WERI-Rb-1 (cell line): ENCODE measurements at regions not wholly inside any gene's neighbourhood (a gene's known extent, or its start where the extent isn't known, plus 50 kb on each side); places are given as distances from the start of the nearest gene placed in this dataset.

Experiments
- DNase-seq: peaks from one replicate; pipeline ENCODE4 v3.0.0-alpha.2; 2020
- H3K27ac ChIP-seq: fragments of 250-450 bp; sonication (Bioruptor Pico); 2 replicates; pipeline ENCODE4 v1.5.1; 2020; ENCODE audit warnings: mild to moderate bottlenecking, moderate library complexity
- H3K27me3 ChIP-seq: fragments of 250-450 bp; sonication (Bioruptor Pico); 2 replicates; pipeline ENCODE4 v1.5.1; 2021; ENCODE audit warnings: mild to moderate bottlenecking, low read depth, moderate library complexity; ENCODE audit not compliant: insufficient read depth, severe bottlenecking
- H3K36me3 ChIP-seq: fragments of 250-450 bp; sonication (Bioruptor Pico); 2 replicates; pipeline ENCODE4 v1.5.1; 2020; ENCODE audit warnings: mild to moderate bottlenecking, moderate library complexity
- H3K4me3 ChIP-seq: 2 replicates; pipeline ENCODE4 v1.5.1; 2011; ENCODE audit warnings: low read depth, mild to moderate bottlenecking, control low read depth, low read length
- H3K9me3 ChIP-seq: fragments of 250-450 bp; sonication (Bioruptor Pico); 2 replicates; pipeline ENCODE4 v1.5.1; 2021; ENCODE audit warnings: mild to moderate bottlenecking, moderate library complexity; ENCODE audit not compliant: severe bottlenecking
- CTCF ChIP-seq: IDR thresholded peaks from 2 replicates; pipeline ENCODE4 v1.5.1; 2011; ENCODE audit warnings: low read depth, mild to moderate bottlenecking, control low read depth, inconsistent platforms, low read length

GRCh38 chr13:21932578-21932977 is 261.7 kb downstream of the FGF9 start:
- Histone ChIP-seq H3K27me3 (peaks cover 97% of the 10 kb centered on the region), H3K9me3 (no peaks in the 10 kb centered on the region), H3K27ac (no peak overlapping the region), H3K36me3 (no peaks in the 10 kb centered on the region), H3K4me3 (no peak overlapping the region)
- TF ChIP-seq CTCF: no peak
- no peak for DNase-seq

- DNase-seq: no peak
- TF ChIP-seq CTCF: no peak
- Histone ChIP-seq H3K27ac (no peak overlapping the region), H3K27me3 (peaks cover 97% of the 10 kb centered on the region), H3K36me3 (no peaks in the 10 kb centered on the region), H3K9me3 (no peaks in the 10 kb centered on the region), H3K4me3 (no peak overlapping the region)
Measured at GRCh38 chr13:21932996-21933395, 262.1 kb downstream of the FGF9 start.

- H3K27me3 ChIP-seq: peaks cover 97% of the 10 kb centered on the region
- H3K4me3 ChIP-seq: no peak overlapping the region
- no peaks in the 10 kb centered on the region for H3K36me3 ChIP-seq
- no peaks in the 10 kb centered on the region for H3K9me3 ChIP-seq
- TF ChIP-seq CTCF: no peak
- no peak for DNase-seq
- H3K27ac ChIP-seq: no peak overlapping the region
Measured at GRCh38 chr13:21934284-21934683, 263.4 kb downstream of the FGF9 start.

- no peak overlapping the region for H3K27ac ChIP-seq
- peaks cover 98% of the 10 kb centered on the region for H3K27me3 ChIP-seq
- no peak for DNase-seq
- TF ChIP-seq CTCF: no peak
- no peak overlapping the region for H3K4me3 ChIP-seq
- no peaks in the 10 kb centered on the region for H3K9me3 ChIP-seq
- H3K36me3 ChIP-seq: no peaks in the 10 kb centered on the region
Measured at GRCh38 chr13:21936674-21937073, 265.8 kb downstream of the FGF9 start.

GRCh38 chr13:21938168-21938567 is 267.3 kb downstream of the FGF9 start:
- Histone ChIP-seq H3K9me3 (peaks cover 8% of the 10 kb centered on the region), H3K27me3 (peaks cover 98% of the 10 kb centered on the region), H3K36me3 (no peaks in the 10 kb centered on the region), H3K4me3 (no peak overlapping the region), H3K27ac (no peak overlapping the region)
- TF ChIP-seq CTCF: no peak
- DNase-seq: no peak

GRCh38 chr13:21938636-21939035 is 267.8 kb downstream of the FGF9 start:
- DNase-seq: no peak
- H3K4me3 ChIP-seq: no peak overlapping the region
- no peak for TF ChIP-seq CTCF
- H3K27me3 ChIP-seq: peaks cover 95% of the 10 kb centered on the region
- no peaks in the 10 kb centered on the region for H3K36me3 ChIP-seq
- peaks cover 9% of the 10 kb centered on the region for H3K9me3 ChIP-seq
- no peak overlapping the region for H3K27ac ChIP-seq
